Neural cell (in vitro differentiated cells): ENCODE measurements at regions not wholly inside any gene's neighbourhood (a gene's known extent, or its start where the extent isn't known, plus 50 kb on each side); places are given as distances from the start of the nearest gene placed in this dataset.

Experiments
- H2AFZ ChIP-seq: fragments of 200-600, 300-800 bp; sonication (generic), shearing (Covaris generic); 2 replicates; pipeline ENCODE4 v1.6.0; 2014; ENCODE audit warnings: low read depth, mild to moderate bottlenecking, antibody characterized with exemption, low read length, moderate library complexity
- H3F3A ChIP-seq: fragments of 200-600 bp; shearing (Covaris generic); 2 replicates; pipeline ENCODE4 v1.6.1; 2016; ENCODE audit warnings: mild to moderate bottlenecking, moderate library complexity, mixed read lengths, antibody characterized with exemption, low read length; ENCODE audit not compliant: insufficient read depth, poor library complexity, severe bottlenecking
- H3K27ac ChIP-seq: fragments of 200-600, 300-800 bp; sonication (generic), shearing (Covaris generic); 2 replicates; pipeline ENCODE4 v1.5.1; 2014; ENCODE audit warnings: mild to moderate bottlenecking, low read length, moderate library complexity
- H3K27me3 ChIP-seq: fragments of 300-800, 200-600 bp; sonication (generic), shearing (Covaris generic); 2 replicates; pipeline ENCODE4 v1.6.0; 2014; ENCODE audit warnings: mild to moderate bottlenecking, low read depth, low read length, moderate library complexity; ENCODE audit not compliant: insufficient read depth
- H3K36me3 ChIP-seq: fragments of 300-800, 200-600 bp; sonication (generic), shearing (Covaris generic); 2 replicates; pipeline ENCODE4 v1.5.1; 2014; ENCODE audit warnings: mild to moderate bottlenecking, antibody characterized with exemption, low read length, moderate library complexity; ENCODE audit not compliant: insufficient read depth
- H3K4me2 ChIP-seq: fragments of 300-800, 200-600 bp; sonication (generic), shearing (Covaris generic); 2 replicates; pipeline ENCODE4 v1.6.0; 2014; ENCODE audit warnings: mild to moderate bottlenecking, low read length
- H3K4me3 ChIP-seq: fragments of 300-800, 200-600 bp; sonication (generic), shearing (Covaris generic); 2 replicates; pipeline ENCODE4 v1.5.1; 2014; ENCODE audit warnings: mild to moderate bottlenecking, low read length, moderate library complexity
- H3K79me2 ChIP-seq: fragments of 200-600 bp; shearing (Covaris generic); replicated peaks from 2 replicates; pipeline ENCODE4 v1.6.0; 2014; ENCODE audit warnings: mild to moderate bottlenecking, low read length, moderate library complexity; ENCODE audit not compliant: insufficient read depth
- H3K9ac ChIP-seq: fragments of 300-800, 200-600 bp; sonication (generic), shearing (Covaris generic); 2 replicates; pipeline ENCODE4 v1.6.1; 2016; ENCODE audit warnings: mild to moderate bottlenecking, low read length, mixed read lengths
- H3K9me2 ChIP-seq: fragments of 200-600 bp; shearing (Covaris generic); 2 replicates; pipeline ENCODE4 v1.6.1; 2016; ENCODE audit warnings: mild to moderate bottlenecking, low read length, mixed read lengths; ENCODE audit not compliant: insufficient read depth
- H3K9me3 ChIP-seq: fragments of 200-600, 300-800 bp; sonication (generic), shearing (Covaris generic); 2 replicates; pipeline ENCODE4 v1.6.1; 2016; ENCODE audit warnings: mild to moderate bottlenecking, mixed run types, low read length, moderate library complexity, mixed read lengths
- H4K20me1 ChIP-seq: fragments of 200-600 bp; shearing (Covaris generic); 2 replicates; pipeline ENCODE4 v1.6.1; 2016; ENCODE audit warnings: mild to moderate bottlenecking, mixed run types; ENCODE audit not compliant: insufficient read depth
- EP300 ChIP-seq: fragments of 450-650 bp; conservative IDR thresholded peaks from 2 replicates; pipeline ENCODE4 v1.6.1; 2014; ENCODE audit warnings: antibody characterized with exemption, mild to moderate bottlenecking, moderate library complexity; ENCODE audit not compliant: poor library complexity, severe bottlenecking
- EZH2 ChIP-seq: fragments of 200-600, 300-800 bp; shearing (Covaris generic), sonication (generic); IDR thresholded peaks from 2 replicates; pipeline ENCODE4 v1.6.1; 2014; ENCODE audit warnings: antibody characterized with exemption, low read length, borderline replicate concordance, mild to moderate bottlenecking; ENCODE audit not compliant: insufficient read depth, poor library complexity, severe bottlenecking
- MXI1 ChIP-seq: fragments of 450-650 bp; conservative IDR thresholded peaks from 2 replicates; pipeline ENCODE4 v1.6.1; 2014; ENCODE audit warnings: antibody characterized with exemption, mild to moderate bottlenecking; ENCODE audit not compliant: poor library complexity, severe bottlenecking
- POLR2AphosphoS5 ChIP-seq: IDR thresholded peaks from 2 replicates; pipeline ENCODE4 v1.6.1; 2012
- RAD21 ChIP-seq: fragments of 450-650 bp; conservative IDR thresholded peaks from 2 replicates; pipeline ENCODE4 v1.6.1; 2014; ENCODE audit warnings: antibody characterized with exemption, mild to moderate bottlenecking, moderate library complexity
- SMC3 ChIP-seq: fragments of 450-650 bp; conservative IDR thresholded peaks from 2 replicates; pipeline ENCODE4 v1.6.1; 2014; ENCODE audit warnings: antibody characterized with exemption, mild to moderate bottlenecking, moderate library complexity; ENCODE audit not compliant: poor library complexity
- TAF1 ChIP-seq: IDR thresholded peaks from 2 replicates; pipeline ENCODE4 v1.6.1; 2012; ENCODE audit warnings: low read depth
- TF ChIP-seq, protein P1 (sequence below): fragments of 450-650 bp; IDR thresholded peaks from 2 replicates; pipeline ENCODE4 v1.5.1; 2014; ENCODE audit warnings: antibody characterized with exemption, mild to moderate bottlenecking, moderate library complexity; ENCODE audit not compliant: poor library complexity, severe bottlenecking
- TF ChIP-seq, protein P2 (sequence below): IDR thresholded peaks from 2 replicates; pipeline ENCODE4 v1.6.1; 2012; ENCODE audit warnings: borderline replicate concordance

DNA sequence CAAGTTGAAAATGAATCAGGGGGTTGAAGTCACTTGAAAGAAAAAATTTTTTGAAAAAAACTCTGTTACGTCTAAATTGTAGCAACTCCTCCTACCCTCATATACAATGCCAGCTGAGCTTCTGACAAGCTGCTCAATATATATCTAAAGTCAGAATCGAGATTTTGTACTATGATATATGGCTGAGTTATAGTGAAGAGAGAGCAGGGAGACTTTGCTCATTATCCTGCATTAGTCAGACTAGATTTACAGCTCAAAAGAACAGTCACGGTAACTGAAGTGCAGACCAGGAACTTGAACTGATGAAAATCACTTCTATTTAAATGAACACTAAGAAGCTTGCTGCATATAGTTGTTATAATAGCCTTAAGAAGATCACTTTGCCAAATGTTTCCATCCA, 153.1 kb downstream of the LACC1 start:
- Histone ChIP-seq H3K9me3 (no peaks in the 10 kb centered on the region), H3K4me2 (no peak overlapping the region)
- TF ChIP-seq, protein P1, sequence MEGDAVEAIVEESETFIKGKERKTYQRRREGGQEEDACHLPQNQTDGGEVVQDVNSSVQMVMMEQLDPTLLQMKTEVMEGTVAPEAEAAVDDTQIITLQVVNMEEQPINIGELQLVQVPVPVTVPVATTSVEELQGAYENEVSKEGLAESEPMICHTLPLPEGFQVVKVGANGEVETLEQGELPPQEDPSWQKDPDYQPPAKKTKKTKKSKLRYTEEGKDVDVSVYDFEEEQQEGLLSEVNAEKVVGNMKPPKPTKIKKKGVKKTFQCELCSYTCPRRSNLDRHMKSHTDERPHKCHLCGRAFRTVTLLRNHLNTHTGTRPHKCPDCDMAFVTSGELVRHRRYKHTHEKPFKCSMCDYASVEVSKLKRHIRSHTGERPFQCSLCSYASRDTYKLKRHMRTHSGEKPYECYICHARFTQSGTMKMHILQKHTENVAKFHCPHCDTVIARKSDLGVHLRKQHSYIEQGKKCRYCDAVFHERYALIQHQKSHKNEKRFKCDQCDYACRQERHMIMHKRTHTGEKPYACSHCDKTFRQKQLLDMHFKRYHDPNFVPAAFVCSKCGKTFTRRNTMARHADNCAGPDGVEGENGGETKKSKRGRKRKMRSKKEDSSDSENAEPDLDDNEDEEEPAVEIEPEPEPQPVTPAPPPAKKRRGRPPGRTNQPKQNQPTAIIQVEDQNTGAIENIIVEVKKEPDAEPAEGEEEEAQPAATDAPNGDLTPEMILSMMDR, result no peak

DNA sequence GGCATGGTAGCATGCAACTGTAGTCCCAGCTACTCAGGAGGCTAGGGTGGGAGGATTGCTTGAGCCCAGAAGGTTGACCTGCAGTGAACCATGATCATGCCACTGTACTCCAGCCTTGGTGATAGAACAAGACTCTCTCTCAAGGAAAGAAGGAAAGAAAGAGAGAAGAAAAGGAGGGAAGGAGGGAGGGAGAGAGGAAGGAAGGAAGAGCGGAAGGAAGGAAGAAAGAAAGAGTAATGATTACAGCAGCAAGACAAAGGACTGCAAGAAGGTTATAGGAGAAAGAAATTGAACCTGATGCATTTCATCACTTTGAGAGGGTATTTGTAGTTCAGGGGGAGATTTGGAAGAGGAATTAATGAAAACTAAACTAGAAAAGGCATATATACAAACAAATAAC, 155.7 kb downstream of the LACC1 start:
- H3K79me2 ChIP-seq, result no peaks in the 10 kb centered on the region
- no peak overlapping the region for H2AFZ ChIP-seq
- H3K27me3 ChIP-seq, result no peaks in the 10 kb centered on the region
- H3F3A ChIP-seq, result no peaks in the 10 kb centered on the region
- no peaks in the 10 kb centered on the region for H3K36me3 ChIP-seq
- no peak for TF ChIP-seq TAF1
- TF ChIP-seq, protein P1, result no peak
- no peak for TF ChIP-seq EZH2
- H3K9me3 ChIP-seq, result no peaks in the 10 kb centered on the region
- no peak overlapping the region for H3K27ac ChIP-seq
- H3K4me3 ChIP-seq, result no peak overlapping the region
- no peak overlapping the region for H3K4me2 ChIP-seq
- H3K9me2 ChIP-seq, result no peaks in the 10 kb centered on the region
- H4K20me1 ChIP-seq, result no peaks in the 10 kb centered on the region
- no peak overlapping the region for H3K9ac ChIP-seq

More for the DNA sequence above, 153.1 kb downstream of the LACC1 start:
- Histone ChIP-seq H3F3A (no peaks in the 10 kb centered on the region), H3K27me3 (no peaks in the 10 kb centered on the region), H3K4me3 (no peak overlapping the region), H3K36me3 (no peaks in the 10 kb centered on the region), H2AFZ (no peak overlapping the region), H4K20me1 (no peaks in the 10 kb centered on the region), H3K9me2 (no peaks in the 10 kb centered on the region), H3K79me2 (no peaks in the 10 kb centered on the region), H3K9ac (no peak overlapping the region), H3K27ac (no peak overlapping the region)

DNA sequence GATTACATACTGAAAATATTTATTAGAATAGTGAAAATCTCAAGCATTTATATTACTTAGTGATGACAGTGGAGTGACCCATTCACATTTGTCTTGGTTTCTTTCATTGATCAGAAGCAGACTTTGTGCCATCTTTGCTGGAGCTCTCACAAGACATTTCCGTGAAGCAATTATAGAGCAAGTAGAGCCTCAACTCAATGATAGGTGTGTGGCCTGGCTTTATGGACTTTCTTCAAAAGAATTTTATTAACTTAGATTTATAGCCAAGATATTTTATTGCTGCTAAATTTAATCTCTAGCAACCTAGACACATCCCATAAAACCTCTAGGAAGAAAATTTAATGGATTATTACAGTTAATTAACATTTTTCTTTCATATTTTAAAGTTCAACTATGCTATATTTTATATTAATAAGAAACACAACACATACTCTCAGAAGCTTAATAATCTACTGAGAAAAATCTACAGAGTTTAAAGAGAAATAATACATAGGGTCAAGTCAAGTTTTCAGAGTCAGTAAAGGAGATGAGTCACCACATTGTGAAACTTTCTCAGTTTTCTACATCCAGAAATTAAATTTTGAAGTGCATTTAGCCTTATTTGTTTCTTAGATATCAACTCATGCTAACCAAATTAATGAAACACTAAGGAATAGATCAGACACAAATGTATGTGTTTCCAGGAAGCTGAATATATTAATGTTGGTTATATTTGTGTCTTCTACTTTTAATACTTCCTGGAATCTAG, 160.5 kb downstream of the LACC1 start:
- Histone ChIP-seq H3K36me3 (no peaks in the 10 kb centered on the region), H3K4me2 (no peak overlapping the region), H3K27ac (no peak overlapping the region), H3F3A (no peaks in the 10 kb centered on the region), H3K9me3 (no peaks in the 10 kb centered on the region), H4K20me1 (no peaks in the 10 kb centered on the region), H3K27me3 (no peaks in the 10 kb centered on the region), H3K79me2 (no peaks in the 10 kb centered on the region), H3K9ac (no peak overlapping the region), H2AFZ (no peak overlapping the region), H3K4me3 (no peak overlapping the region), H3K9me2 (no peaks in the 10 kb centered on the region)
- TF ChIP-seq MXI1, result no peak
- TF ChIP-seq, protein P2, sequence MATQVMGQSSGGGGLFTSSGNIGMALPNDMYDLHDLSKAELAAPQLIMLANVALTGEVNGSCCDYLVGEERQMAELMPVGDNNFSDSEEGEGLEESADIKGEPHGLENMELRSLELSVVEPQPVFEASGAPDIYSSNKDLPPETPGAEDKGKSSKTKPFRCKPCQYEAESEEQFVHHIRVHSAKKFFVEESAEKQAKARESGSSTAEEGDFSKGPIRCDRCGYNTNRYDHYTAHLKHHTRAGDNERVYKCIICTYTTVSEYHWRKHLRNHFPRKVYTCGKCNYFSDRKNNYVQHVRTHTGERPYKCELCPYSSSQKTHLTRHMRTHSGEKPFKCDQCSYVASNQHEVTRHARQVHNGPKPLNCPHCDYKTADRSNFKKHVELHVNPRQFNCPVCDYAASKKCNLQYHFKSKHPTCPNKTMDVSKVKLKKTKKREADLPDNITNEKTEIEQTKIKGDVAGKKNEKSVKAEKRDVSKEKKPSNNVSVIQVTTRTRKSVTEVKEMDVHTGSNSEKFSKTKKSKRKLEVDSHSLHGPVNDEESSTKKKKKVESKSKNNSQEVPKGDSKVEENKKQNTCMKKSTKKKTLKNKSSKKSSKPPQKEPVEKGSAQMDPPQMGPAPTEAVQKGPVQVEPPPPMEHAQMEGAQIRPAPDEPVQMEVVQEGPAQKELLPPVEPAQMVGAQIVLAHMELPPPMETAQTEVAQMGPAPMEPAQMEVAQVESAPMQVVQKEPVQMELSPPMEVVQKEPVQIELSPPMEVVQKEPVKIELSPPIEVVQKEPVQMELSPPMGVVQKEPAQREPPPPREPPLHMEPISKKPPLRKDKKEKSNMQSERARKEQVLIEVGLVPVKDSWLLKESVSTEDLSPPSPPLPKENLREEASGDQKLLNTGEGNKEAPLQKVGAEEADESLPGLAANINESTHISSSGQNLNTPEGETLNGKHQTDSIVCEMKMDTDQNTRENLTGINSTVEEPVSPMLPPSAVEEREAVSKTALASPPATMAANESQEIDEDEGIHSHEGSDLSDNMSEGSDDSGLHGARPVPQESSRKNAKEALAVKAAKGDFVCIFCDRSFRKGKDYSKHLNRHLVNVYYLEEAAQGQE, result no peak
- TF ChIP-seq POLR2AphosphoS5, result no peak
- TF ChIP-seq, protein P1, result no peak
- no peak for TF ChIP-seq EP300
- TF ChIP-seq SMC3, result no peak
- TF ChIP-seq TAF1, result no peak
- TF ChIP-seq RAD21, result no peak
